GM19452 (cell line): ENCODE measurements at regions not wholly inside any gene's neighbourhood (a gene's known extent, or its start where the extent isn't known, plus 50 kb on each side); places are given as distances from the start of the nearest gene placed in this dataset.
"Not testable (repeated sequence)": the region's sequence is repeated elsewhere in the genome, so short reads cannot be mapped to it uniquely, and the experiment has no call there.

ENCODE experiments used
- ATAC-seq: cut with Tn5 transposase; IDR thresholded peaks from one replicate; pipeline ENCODE4 v1.9.1; 2021; ENCODE audit not compliant: unreplicated experiment

DNA sequence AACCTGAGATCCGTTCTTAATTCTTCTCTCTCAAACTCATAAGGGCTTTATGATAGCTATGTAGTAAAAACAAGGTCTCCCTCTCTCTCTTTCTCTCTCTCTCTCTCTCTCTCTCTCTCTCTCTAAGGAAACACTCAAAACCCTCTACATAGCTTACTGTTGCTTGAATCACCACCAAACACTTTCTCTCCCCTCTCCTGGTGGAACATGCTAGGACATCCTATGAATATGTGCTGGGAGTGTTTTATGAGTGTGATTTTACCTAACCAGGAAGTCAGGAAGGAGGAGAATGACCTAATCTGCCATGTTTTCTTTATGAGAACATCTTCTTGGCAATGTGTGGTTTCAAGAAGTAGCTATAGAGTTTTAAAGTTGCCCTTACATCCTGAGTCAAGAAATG is 844.6 kb downstream of the TTLL7 start:
- not testable (repeated sequence) for ATAC-seq

DNA sequence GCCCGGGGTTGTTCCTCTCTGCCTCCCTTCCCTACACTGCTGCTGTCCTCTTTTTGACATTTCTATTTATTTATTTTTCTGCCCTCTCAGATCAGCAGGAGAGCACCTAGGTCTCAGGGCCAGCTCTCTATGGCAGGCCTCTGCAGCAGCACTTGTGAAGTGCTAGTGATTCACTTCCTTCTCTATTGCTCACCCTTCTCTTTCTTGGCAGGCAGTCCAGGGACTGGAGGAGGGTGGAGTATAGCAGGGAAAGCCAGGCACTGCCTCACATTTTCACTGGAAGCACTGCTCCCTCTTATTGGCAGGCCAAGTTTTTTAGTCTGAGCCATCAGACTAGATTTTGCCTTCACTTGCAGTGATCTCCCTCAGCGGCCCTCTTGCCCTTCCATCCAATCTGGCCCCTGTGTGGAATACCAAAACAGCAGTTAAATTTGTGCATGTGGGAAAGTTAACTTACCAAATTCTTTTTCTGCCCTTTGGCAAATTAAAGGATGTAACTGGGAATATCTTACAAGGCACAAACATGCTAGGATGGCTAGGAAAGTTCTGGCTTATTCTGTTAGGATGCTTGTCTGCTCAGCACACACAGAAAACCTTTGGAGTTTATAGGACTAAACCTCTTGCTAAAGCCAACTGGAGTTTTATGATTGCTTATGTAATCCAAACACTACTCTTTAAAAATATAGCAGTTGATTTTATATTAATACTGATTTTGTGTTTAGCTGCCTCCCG is 847.6 kb downstream of the TTLL7 start:
- not testable (repeated sequence) for ATAC-seq

DNA sequence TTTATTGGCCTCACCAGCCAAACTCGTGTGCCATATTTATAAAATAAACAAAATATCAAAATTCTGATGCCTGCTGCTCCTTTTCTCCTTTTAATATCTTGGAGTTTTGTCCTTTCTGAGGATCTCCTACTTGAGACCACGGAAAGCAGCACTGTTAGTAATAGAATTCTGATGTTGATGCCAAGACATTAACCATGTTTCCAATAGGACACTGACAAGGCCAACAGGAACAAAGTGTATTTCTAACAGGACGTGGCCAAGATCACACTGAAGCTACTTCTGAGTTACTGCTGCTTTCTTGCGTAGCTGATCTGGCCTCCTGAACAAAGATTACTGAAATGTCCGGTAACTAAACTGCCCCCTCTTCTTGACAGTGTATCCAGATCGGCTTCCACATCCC is 848.5 kb downstream of the TTLL7 start:
- not testable (repeated sequence) for ATAC-seq

DNA sequence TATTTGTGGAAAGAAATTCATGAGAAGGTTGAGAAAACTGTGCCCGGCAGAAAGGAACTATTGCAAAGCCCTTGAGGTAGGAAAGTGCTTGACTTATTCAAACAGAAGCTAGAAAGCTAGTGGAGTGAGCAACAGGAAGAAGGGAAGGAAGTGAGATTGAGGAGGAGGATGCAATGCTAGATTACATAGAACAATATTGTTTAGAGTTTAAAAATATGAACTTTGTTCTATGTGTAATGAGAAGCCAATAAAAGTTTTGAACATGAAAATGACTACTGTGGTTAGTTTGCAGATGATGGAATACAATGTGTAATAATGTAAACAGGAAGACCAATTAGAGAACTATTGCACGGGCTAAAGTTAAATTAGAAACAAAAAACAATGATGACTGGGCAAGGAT is 853.1 kb downstream of the TTLL7 start:
- ATAC-seq: not testable (repeated sequence)

DNA sequence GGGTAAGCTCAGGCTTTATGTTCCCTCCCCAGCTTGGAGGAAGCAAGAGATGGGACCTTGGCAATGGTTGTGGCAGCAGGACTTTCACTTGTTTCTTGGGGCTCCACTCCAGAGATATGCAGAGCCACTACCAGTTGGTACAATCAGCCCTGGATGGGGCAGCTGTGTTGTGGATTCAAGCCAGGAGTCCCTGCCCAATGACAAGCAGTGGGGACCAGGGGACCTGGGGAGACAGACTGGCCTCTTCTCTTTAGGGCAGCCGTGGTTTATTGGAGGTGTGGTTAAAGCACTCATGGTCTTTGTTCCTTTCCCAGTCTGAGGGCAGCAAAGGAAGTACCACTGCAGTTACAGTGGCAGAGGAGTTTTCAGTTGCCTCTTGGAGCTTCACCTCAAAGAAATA is 856.1 kb downstream of the TTLL7 start:
- not testable (repeated sequence) for ATAC-seq

DNA sequence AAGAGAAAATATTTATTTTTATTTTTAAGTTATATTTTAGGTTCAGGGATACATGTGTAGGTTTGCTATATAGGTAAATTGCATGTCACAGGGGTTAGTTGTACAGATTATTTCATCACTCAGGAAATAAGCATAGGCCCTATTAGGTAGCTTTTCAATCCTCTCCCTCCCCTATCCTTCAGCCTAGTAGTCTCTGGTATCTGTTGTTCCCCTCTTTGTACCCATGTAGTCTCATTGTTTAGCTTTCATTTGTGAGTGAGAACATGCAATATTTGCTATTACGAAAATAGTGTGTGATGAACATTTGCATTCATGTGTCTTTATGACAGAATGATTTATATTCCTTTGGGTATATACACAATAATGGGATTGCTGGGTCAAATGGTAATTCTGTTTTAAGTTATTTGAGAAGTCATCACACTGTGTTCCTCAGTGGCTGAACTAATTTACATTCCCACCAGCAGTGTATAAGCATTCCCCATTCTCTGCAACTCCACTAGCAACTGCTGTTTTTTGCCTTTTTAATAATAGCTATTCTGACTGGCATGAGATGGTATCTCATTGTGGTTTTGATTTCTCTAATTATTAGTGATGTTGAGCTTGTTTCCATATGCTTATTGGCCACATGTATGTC is 863.3 kb downstream of the TTLL7 start:
- not testable (repeated sequence) for ATAC-seq

DNA sequence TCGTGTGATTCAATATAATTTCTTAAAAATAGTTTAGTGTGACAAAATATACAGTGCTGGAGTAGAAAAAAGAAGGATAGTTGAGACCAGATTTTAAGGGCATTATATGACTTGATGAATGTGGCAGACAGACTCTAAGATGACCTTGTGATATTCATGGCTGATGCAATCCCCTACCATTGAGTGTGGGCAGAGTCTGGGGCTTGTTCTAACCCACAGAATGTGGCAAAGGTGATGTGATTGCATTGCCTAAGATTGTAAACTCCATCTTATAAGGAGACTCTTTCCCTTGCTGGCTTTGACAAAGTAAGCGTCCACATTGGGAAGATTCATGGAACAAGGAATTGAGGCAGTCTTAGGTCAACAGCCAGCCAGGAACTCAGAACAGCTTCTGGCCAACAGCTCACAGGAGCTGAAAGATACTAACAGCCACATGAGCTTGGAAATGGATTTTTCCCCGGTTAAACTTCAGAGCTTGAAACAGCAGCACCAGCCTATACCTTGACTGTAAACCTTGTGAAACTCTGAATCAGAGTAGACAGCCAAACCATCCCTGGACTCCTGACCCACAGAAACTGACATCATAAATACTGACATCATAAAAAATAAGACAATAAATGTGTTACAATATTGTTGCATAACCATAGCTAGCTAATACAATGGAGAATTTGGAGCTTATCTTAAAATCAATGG is 864.5 kb downstream of the TTLL7 start:
- not testable (repeated sequence) for ATAC-seq

DNA sequence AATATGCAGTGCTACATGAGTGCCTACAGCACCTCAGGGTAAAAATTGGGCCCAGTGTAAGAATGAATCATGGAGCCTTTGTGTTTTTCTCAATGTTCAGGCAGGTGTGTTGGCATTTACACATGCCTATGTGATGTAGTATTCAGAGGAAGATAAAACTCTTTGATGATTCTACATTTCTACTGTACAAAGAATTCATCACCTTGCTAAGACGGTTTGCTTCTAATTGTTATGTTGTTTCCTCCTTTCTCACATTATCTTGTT is 867.3 kb downstream of the TTLL7 start:
- no peak for ATAC-seq

DNA sequence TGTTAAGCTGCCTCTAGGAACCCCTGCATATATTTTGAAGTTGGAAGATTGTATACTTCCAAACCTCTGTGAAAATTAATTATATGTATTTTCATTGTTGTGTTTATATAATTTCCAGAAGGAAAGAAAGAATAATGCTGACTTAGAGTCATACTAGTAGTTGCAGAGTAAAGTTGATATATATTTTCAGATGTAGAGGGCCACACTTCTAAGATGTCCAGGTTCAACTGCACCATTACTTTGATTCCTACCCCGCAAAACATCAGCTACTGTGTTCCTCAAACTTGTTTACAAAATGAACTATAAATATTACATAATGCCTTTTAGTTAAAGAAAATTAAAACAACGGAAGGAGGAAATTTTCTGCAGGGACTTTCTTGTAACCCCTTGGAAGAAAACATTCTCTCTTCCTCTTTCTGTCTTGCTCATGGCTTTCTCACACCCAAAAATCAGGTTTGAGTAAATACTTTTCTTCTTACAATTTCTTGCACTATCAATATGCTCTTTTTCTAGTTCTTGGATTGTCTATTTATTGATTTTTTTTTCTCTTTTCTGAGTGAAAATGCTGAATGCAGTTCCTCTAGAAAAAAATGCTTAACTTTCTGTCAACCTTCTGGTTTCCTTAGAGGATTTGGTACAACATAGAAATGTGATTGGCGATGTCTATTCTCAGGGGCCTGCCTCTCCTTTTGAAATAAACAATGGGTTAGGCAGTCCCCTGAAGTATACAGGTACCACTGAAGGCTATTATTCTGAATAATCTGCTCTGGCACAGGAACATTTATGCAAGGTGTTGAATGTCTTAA is 867.8 kb downstream of the TTLL7 start:
- no peak for ATAC-seq

DNA sequence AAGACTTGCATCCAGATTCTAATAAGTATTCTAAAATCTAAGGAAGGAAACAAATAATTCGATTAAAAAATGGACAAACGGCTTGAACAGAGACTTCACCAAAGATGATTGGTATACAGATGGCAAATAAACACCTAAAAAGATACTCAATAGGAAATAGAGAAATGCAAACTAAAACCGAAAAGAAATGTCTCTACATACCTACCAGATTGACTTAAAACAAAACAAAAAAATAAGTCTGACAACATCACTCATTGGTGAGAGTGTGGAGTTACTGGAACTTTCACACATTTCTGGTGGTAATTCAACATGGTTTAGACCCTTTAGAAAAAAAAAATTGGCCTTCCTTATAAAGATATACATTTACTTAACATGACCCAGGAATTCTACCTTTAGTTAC is 869.8 kb downstream of the TTLL7 start:
- no peak for ATAC-seq

DNA sequence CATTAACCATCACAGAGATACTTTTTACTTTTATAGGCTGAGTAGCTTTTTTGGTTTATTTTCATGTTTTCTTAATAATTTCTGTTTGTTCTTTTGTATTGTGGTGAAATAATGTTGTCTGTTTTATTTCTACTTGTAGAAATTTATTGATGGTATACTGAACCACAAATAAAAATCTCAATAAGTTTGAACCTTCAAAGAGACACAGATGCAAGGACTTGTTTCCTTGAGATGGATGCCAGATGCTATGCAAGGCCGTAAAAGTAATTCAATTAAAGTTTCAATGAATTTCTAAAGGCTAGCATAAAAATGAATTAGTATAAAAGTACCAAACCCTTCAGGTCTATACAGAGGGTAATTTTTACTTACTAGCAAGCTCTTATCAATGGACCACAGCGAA is 873.5 kb downstream of the TTLL7 start:
- ATAC-seq: no peak

DNA sequence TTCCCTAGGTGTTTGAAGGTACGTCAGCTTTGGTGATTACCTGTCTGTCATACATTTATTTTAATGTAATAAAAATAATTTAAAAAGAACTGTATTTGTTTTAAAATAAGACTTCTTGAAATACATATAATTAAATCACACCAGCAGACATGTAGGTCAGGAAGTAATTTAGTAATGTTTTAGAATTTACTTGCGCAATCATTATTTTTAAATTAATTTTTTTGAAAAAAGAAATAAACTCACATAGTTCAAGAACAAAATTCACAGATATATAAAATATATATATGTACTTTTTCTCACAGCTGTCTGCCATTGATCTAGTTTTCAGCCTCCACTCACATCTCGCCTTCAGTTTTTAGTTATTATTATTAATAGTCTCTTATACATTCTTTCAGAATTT is 875.9 kb downstream of the TTLL7 start:
- no peak for ATAC-seq

DNA sequence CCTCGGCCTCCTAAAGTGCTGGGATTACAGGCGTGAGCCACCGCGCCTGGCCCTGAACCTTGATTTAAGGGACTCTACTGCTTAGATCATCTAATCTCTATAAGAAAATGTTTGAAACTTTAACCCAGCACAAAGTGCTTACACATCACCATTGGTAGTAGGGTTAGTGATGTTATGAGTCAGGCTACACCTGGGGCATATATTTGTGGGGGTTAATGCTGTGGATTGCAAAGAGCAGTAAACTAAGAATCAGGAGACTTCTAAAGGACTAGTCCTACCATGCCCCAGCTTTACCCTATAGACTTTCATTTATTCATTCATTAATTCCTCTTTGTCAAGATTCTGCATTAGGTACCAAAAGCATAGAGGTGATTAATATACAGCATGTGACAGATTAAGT is 880.5 kb downstream of the TTLL7 start:
- ATAC-seq: no peak

DNA sequence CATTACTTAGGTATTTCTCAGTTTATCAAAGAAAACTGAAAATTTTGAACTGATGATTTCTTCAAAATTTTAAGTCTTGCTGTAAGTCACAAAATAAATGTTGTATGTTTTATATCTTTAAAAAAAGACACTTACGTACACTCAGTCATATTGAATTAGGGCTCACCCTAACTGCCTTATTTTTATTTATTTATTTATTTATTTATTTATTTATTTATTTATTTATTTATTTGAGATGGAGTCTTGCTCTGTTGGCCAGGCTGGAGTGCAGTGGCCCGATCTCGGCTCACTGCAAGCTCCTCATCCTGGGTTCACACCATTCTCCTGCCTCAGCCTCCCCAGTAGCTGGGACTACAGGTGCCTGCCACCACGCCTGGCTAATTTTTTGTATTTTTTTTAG is 881.9 kb downstream of the TTLL7 start:
- not testable (repeated sequence) for ATAC-seq

DNA sequence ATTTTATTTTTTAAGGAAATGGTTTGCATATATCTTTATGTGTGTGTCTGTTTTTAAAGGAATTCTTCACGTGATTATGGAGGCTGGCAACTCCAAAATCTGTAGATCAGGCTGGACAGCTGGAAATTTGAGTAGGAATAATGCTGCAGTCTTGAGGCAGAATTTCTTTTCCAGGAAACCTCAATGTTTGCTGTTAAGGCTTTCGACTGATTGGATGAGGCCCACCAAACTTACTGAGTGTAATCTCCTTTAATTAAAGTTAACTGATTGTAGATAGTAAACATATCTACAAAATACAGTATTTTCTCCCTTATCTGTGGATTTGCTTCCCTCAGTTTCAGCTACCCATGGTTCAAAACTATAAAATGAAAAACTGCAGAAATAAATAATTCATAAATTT is 883.1 kb downstream of the TTLL7 start:
- ATAC-seq: no peak

DNA sequence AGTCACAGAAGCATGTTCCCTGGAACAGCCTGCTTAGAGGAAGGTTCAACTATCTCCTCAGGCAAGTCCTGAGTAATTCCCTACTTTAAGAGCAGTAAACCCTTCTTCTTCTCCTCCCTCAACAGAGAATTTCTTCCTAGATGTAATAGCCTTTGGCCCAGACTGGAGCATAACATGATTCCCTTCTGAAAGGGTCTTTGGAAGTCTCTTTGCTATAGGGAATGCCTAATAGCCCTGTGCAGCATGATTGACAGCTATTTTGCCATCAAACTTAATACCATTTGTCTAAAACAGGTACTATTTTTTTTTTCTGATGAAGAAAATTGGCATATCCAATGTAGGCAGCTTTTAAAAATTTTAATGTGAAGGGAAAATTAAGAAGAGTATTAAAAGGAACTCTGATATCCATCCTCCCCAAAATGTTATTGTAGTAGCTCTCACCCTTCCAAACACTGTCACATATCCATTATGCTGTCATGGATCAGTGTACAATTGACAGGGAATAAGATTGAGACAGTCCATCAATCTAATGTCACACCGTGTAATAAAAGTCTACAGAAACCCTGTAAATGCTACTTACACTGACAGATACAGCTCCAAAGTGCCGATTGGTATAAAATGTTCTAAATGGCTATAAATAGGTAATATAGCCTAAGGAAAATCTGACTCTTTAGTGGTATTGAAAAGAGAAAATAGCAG is 884.6 kb downstream of the TTLL7 start:
- no peak for ATAC-seq

DNA sequence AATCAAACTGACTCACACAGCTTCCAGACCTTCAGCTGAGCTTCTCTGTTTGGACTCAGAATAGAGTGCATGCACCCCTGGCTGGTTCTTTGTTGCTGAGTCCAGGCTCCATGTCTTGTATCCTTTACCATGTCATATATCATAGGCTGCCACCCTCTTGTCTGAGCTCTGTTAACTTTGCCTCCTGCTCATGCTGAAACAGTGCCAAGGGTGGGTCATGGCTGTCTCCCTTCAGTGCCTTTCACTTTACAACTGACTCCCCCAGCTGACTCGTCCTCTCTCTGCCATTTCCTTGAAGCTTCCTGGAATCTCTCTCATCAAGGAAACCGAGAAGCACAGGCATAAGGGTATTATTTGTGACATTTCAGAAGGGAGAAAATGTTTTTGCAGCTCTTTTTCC is 885.3 kb downstream of the TTLL7 start:
- ATAC-seq: no peak

DNA sequence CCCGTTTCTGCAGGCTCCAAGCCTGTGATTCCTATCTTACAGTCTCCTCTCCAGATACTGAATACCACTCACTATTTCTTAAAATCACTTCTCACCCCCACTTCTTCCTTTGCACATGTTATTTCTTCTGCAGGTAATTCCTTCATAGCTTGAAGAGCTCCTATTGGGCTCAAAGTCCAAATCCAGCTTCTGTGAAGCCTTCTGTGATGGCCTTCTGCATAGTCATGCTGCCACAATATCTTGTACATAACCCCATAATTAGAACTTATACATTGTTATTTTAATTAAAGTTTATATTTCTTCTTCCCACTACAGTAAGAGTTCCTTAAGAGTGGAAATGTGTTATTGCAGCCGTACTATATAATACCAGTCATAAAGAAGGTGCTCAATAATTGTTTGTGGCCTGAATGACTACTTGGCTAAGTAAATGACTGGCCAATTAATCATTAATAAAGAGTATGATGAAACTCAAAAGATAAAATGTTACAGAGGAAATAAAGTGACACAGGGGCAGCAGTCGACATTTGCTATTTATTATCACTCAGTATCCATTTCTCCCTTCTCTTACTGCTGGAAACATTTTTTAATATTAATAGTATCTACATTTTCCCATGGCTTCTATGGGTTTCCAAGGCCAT is 886.6 kb downstream of the TTLL7 start:
- ATAC-seq: no peak

DNA sequence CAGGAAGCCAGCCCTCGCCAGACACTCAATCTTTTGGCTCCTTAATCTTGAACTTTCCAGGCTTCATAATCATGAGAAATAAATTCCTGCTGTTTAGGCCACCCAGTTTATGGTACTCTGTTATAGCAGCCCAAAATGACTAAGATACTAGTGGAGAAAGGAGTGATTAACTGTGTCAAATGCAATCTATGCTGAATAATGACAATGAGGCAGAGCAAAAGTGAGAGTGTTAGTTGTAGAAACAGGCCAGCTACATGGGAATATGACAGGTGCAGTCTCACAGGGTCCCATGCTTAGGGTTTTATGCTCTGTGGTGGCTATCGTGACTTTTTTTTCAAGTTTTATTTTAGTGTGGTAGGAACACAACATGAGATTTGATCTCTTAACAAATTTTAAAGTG is 888.8 kb downstream of the TTLL7 start:
- ATAC-seq: no peak

DNA sequence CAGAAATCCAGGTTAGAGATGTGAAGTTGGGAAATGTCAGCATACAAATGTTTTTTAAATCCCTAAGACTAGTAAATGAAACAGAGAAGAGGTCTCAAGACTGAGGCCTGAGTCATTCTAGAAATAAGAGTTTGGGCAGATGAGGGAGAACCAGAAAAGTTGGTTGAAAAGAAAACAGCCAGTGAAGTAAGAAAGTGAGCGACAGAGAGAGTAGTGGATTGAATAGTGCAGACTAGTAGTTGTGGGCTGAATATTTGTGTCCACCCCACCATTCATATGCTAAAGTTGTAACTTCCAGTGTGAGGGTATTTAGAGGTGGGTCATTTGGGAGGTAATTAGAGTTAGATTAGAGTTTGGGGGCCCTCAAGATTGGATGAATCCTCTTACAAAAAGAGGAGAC is 889.2 kb downstream of the TTLL7 start:
- no peak for ATAC-seq

DNA sequence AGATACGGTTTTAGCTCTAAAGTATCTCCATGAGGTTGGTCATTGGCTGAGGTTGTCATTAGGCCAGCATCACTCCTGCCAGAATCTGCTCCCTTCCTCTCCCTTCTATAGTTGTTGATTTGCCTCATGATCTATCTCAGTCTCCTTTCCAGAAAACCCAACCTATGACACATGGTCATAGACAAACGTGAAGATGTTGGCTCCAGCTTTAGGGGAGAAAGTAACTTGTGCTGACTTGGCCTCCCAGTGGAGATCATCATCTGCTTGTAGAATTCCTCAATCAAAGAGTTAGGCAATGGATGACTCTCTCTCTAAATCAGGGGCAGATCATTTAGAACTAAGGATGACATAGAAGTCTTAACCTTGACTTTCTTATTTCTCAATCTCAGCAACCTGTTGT is 894.4 kb downstream of the TTLL7 start:
- ATAC-seq: no peak
